Neural cell (in vitro differentiated cells): ENCODE measurements at regions not wholly inside any gene's neighbourhood (a gene's known extent, or its start where the extent isn't known, plus 50 kb on each side); places are given as distances from the start of the nearest gene placed in this dataset.
"Not testable (repeated sequence)": the region's sequence is repeated elsewhere in the genome, so short reads cannot be mapped to it uniquely, and the experiment has no call there.

Experiments used
- H2AFZ ChIP-seq: fragments of 200-600, 300-800 bp; sonication (generic), shearing (Covaris generic); 2 replicates; pipeline ENCODE4 v1.6.0; 2014; ENCODE audit warnings: low read depth, mild to moderate bottlenecking, antibody characterized with exemption, low read length, moderate library complexity
- H3F3A ChIP-seq: fragments of 200-600 bp; shearing (Covaris generic); 2 replicates; pipeline ENCODE4 v1.6.1; 2016; ENCODE audit warnings: mild to moderate bottlenecking, moderate library complexity, mixed read lengths, antibody characterized with exemption, low read length; ENCODE audit not compliant: insufficient read depth, poor library complexity, severe bottlenecking
- H3K27ac ChIP-seq: fragments of 200-600, 300-800 bp; sonication (generic), shearing (Covaris generic); 2 replicates; pipeline ENCODE4 v1.5.1; 2014; ENCODE audit warnings: mild to moderate bottlenecking, low read length, moderate library complexity
- H3K27me3 ChIP-seq: fragments of 300-800, 200-600 bp; sonication (generic), shearing (Covaris generic); 2 replicates; pipeline ENCODE4 v1.6.0; 2014; ENCODE audit warnings: mild to moderate bottlenecking, low read depth, low read length, moderate library complexity; ENCODE audit not compliant: insufficient read depth
- H3K36me3 ChIP-seq: fragments of 300-800, 200-600 bp; sonication (generic), shearing (Covaris generic); 2 replicates; pipeline ENCODE4 v1.5.1; 2014; ENCODE audit warnings: mild to moderate bottlenecking, antibody characterized with exemption, low read length, moderate library complexity; ENCODE audit not compliant: insufficient read depth
- H3K4me2 ChIP-seq: fragments of 300-800, 200-600 bp; sonication (generic), shearing (Covaris generic); 2 replicates; pipeline ENCODE4 v1.6.0; 2014; ENCODE audit warnings: mild to moderate bottlenecking, low read length
- H3K4me3 ChIP-seq: fragments of 300-800, 200-600 bp; sonication (generic), shearing (Covaris generic); 2 replicates; pipeline ENCODE4 v1.5.1; 2014; ENCODE audit warnings: mild to moderate bottlenecking, low read length, moderate library complexity
- H3K79me2 ChIP-seq: fragments of 200-600 bp; shearing (Covaris generic); replicated peaks from 2 replicates; pipeline ENCODE4 v1.6.0; 2014; ENCODE audit warnings: mild to moderate bottlenecking, low read length, moderate library complexity; ENCODE audit not compliant: insufficient read depth
- H3K9ac ChIP-seq: fragments of 300-800, 200-600 bp; sonication (generic), shearing (Covaris generic); 2 replicates; pipeline ENCODE4 v1.6.1; 2016; ENCODE audit warnings: mild to moderate bottlenecking, low read length, mixed read lengths
- H3K9me2 ChIP-seq: fragments of 200-600 bp; shearing (Covaris generic); 2 replicates; pipeline ENCODE4 v1.6.1; 2016; ENCODE audit warnings: mild to moderate bottlenecking, low read length, mixed read lengths; ENCODE audit not compliant: insufficient read depth
- H3K9me3 ChIP-seq: fragments of 200-600, 300-800 bp; sonication (generic), shearing (Covaris generic); 2 replicates; pipeline ENCODE4 v1.6.1; 2016; ENCODE audit warnings: mild to moderate bottlenecking, mixed run types, low read length, moderate library complexity, mixed read lengths
- H4K20me1 ChIP-seq: fragments of 200-600 bp; shearing (Covaris generic); 2 replicates; pipeline ENCODE4 v1.6.1; 2016; ENCODE audit warnings: mild to moderate bottlenecking, mixed run types; ENCODE audit not compliant: insufficient read depth
- CTCF ChIP-seq: fragments of 450-650 bp; IDR thresholded peaks from 2 replicates; pipeline ENCODE4 v1.5.1; 2014; ENCODE audit warnings: antibody characterized with exemption, mild to moderate bottlenecking, moderate library complexity; ENCODE audit not compliant: poor library complexity, severe bottlenecking
- POLR2AphosphoS5 ChIP-seq: IDR thresholded peaks from 2 replicates; pipeline ENCODE4 v1.6.1; 2012
- RAD21 ChIP-seq: fragments of 450-650 bp; conservative IDR thresholded peaks from 2 replicates; pipeline ENCODE4 v1.6.1; 2014; ENCODE audit warnings: antibody characterized with exemption, mild to moderate bottlenecking, moderate library complexity
- SMC3 ChIP-seq: fragments of 450-650 bp; conservative IDR thresholded peaks from 2 replicates; pipeline ENCODE4 v1.6.1; 2014; ENCODE audit warnings: antibody characterized with exemption, mild to moderate bottlenecking, moderate library complexity; ENCODE audit not compliant: poor library complexity
- TAF1 ChIP-seq: IDR thresholded peaks from 2 replicates; pipeline ENCODE4 v1.6.1; 2012; ENCODE audit warnings: low read depth

DNA sequence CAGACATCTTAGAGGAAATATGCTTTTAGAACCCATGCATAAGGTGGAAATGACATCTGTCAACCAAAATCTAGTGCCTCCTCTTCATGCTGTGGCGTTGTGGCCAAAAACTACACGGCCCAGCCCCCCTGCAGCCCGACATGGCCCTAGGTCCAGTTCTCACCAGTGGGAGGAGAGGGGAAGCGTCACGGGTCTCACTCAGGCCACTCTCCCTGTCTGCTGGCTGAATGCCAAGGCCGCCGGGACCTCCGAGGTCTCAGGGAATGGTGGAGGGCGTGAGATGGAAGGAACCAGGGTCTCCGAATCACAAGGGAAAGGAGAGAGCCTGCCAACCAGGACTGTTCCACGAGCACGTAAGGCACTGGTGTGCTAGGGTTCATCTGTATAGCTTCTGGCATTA, 361.0 kb downstream of the ANAPC1 start:
- no peak overlapping the region for H3K4me2 ChIP-seq
- no peaks in the 10 kb centered on the region for H3F3A ChIP-seq
- TF ChIP-seq SMC3 (no peak), POLR2AphosphoS5 (no peak), TAF1 (no peak), CTCF (no peak), RAD21 (no peak)
- no peak overlapping the region for H3K27ac ChIP-seq
- no peaks in the 10 kb centered on the region for H4K20me1 ChIP-seq
- no peak overlapping the region for H3K9ac ChIP-seq
- no peak overlapping the region for H3K4me3 ChIP-seq
- H3K79me2 ChIP-seq: no peaks in the 10 kb centered on the region
- no peaks in the 10 kb centered on the region for H3K27me3 ChIP-seq
- no peaks in the 10 kb centered on the region for H3K9me3 ChIP-seq
- no peaks in the 10 kb centered on the region for H3K9me2 ChIP-seq
- H2AFZ ChIP-seq: no peak overlapping the region
- no peaks in the 10 kb centered on the region for H3K36me3 ChIP-seq

- H4K20me1 ChIP-seq, H3K4me3 ChIP-seq, H3F3A ChIP-seq, H3K4me2 ChIP-seq, H3K36me3 ChIP-seq, H3K27me3 ChIP-seq, H3K9me2 ChIP-seq, H3K9me3 ChIP-seq, H3K9ac ChIP-seq, H2AFZ ChIP-seq, H3K27ac ChIP-seq, H3K79me2 ChIP-seq: not testable (repeated sequence)
These were observed 359.0 kb downstream of the ANAPC1 start for GRCh38 chr2:111525026-111525425.

DNA sequence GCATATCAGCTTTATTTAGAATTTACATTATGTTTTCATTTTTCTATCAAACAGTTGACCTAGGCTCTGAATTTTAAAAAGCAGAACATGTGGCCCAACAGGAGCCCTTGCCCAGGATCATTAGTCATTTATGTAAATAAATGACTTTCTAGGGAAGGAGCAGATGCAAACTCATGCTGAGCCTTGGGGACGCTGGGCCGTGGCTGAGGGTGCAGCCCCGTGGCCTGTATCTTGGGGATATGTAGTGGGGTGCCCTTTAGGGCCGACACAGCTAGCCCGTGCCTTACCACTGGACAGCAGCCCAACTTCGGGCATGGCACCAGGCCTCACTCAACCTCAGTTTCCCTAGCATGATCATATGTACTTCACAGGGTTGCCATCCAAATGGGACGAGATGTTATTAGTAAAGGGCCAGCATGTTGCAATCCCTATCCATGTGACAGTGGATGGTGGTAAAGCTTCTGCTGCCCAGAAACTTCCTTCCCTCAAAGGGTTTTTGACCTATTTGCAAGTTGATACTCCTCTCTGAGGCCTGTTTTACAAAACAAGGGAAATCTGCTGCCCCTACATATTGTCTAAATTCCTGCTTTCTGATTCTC, 357.9 kb downstream of the ANAPC1 start:
- not testable (repeated sequence) for H3K36me3 ChIP-seq, H3K4me3 ChIP-seq, H2AFZ ChIP-seq, H3F3A ChIP-seq, H3K9me2 ChIP-seq, H3K27me3 ChIP-seq, H3K9me3 ChIP-seq, H3K4me2 ChIP-seq, H3K9ac ChIP-seq, H3K79me2 ChIP-seq, H3K27ac ChIP-seq, H4K20me1 ChIP-seq

- not testable (repeated sequence) for H3K9ac ChIP-seq, H3F3A ChIP-seq, H3K9me3 ChIP-seq, H3K4me3 ChIP-seq, H3K9me2 ChIP-seq, H4K20me1 ChIP-seq, H3K27ac ChIP-seq, H3K27me3 ChIP-seq, H3K4me2 ChIP-seq, H3K36me3 ChIP-seq, H3K79me2 ChIP-seq, H2AFZ ChIP-seq
These were observed 356.1 kb downstream of the ANAPC1 start for GRCh38 chr2:111527707-111528400.

DNA sequence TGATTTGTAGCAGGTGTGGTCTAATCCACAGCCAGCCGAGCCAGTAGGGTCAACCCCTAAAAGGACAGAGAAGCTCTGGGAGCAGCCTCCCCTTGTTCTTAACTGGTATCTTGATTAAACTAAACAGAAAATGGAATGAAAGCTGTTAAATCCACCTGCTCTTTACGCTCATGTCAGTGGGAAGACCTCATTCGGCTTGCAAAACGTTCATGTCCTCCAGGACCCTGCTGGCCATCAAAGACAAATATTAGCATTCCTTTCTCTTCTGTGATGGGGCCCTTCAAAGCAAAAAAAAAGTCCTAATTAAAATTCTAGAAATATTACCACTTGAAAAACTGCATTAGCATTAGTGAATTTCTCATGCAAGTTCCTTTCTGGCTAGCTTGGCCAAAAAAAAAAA, 355.0 kb downstream of the ANAPC1 start:
- H3K9me2 ChIP-seq, H3K27me3 ChIP-seq, H3K79me2 ChIP-seq, H3F3A ChIP-seq, H4K20me1 ChIP-seq, H3K9ac ChIP-seq, H3K4me3 ChIP-seq, H3K4me2 ChIP-seq, H3K9me3 ChIP-seq, H3K27ac ChIP-seq, H2AFZ ChIP-seq, H3K36me3 ChIP-seq: not testable (repeated sequence)

- not testable (repeated sequence) for H3K4me3 ChIP-seq, H2AFZ ChIP-seq, H3K9me3 ChIP-seq, H3K9me2 ChIP-seq, H3K9ac ChIP-seq, H3F3A ChIP-seq, H3K27ac ChIP-seq, H3K36me3 ChIP-seq, H4K20me1 ChIP-seq, H3K4me2 ChIP-seq, H3K79me2 ChIP-seq, H3K27me3 ChIP-seq
These were observed 353.6 kb downstream of the ANAPC1 start for GRCh38 chr2:111530239-111530965.
